WTC11 (cell line): ENCODE measurements at regions not wholly inside any gene's neighbourhood (a gene's known extent, or its start where the extent isn't known, plus 50 kb on each side); places are given as distances from the start of the nearest gene placed in this dataset.

Source experiments
- ATAC-seq: fragments of 200-7000 bp; cut with Tn5 transposase; 2 replicates; pipeline ENCODE4 v1.10.0; 2021; ENCODE audit warnings: mild to moderate bottlenecking, moderate library complexity
- CTCF ChIA-PET: fragments of 300-600 bp; sonication (Branson Sonifier 250); formaldehyde crosslinking; loops from one replicate; lab custom pipeline; 2021; ENCODE audit warnings: antibody characterized with exemption; lab: Charles Lee
- POLR2A ChIA-PET: fragments of 350-600 bp; sonication (Branson Sonifier 250); formaldehyde crosslinking; loops from one replicate; lab custom pipeline; 2021; ENCODE audit warnings: antibody characterized with exemption; lab: Charles Lee
- DNase-seq: peaks from one replicate; pipeline ENCODE4 v3.0.0; 2021; ENCODE audit warnings: low spot score
- H3K27ac Mint-ChIP-seq: 2 replicates; pipeline ENCODE4 v1.8.0; 2021; ENCODE audit warnings: mixed read lengths
- H3K27me3 Mint-ChIP-seq: 2 replicates; pipeline ENCODE4 v1.8.0; 2021; ENCODE audit warnings: low read depth, mild to moderate bottlenecking, moderate library complexity, mixed read lengths
- H3K36me3 Mint-ChIP-seq: 2 replicates; pipeline ENCODE4 v1.8.0; 2021; ENCODE audit warnings: mixed read lengths
- H3K4me1 Mint-ChIP-seq: 2 replicates; pipeline ENCODE4 v1.8.0; 2022; ENCODE audit warnings: mixed read lengths
- H3K4me3 Mint-ChIP-seq: 2 replicates; pipeline ENCODE4 v1.8.0; 2021; ENCODE audit warnings: mild to moderate bottlenecking, moderate library complexity, mixed read lengths
- H3K9me3 Mint-ChIP-seq: 2 replicates; pipeline ENCODE4 v1.8.0; 2021; ENCODE audit warnings: mixed read lengths
- ARID4B ChIP-seq: sonication (generic); formaldehyde crosslinking; IDR thresholded peaks from 2 replicates; pipeline ENCODE4 v1.8.0; 2023; ENCODE audit warnings: missing genetic modification reagents, mild to moderate bottlenecking, borderline replicate concordance
- ATF1 ChIP-seq: sonication (generic); formaldehyde crosslinking; IDR thresholded peaks from 2 replicates; pipeline ENCODE4 v1.8.1; 2023; ENCODE audit warnings: mild to moderate bottlenecking, moderate library complexity, missing genetic modification reagents
- CREM ChIP-seq: sonication (generic); formaldehyde crosslinking; IDR thresholded peaks from 2 replicates; pipeline ENCODE4 v1.8.1; 2022; ENCODE audit warnings: mild to moderate bottlenecking, missing genetic modification reagents, moderate library complexity
- CTCF ChIP-seq: fragments of 200-600 bp; IDR thresholded peaks from 2 replicates; pipeline ENCODE4 v1.8.0; 2022; ENCODE audit warnings: antibody characterized with exemption
- ELF4 ChIP-seq: sonication (generic); formaldehyde crosslinking; IDR thresholded peaks from 2 replicates; pipeline ENCODE4 v1.8.1; 2022; ENCODE audit warnings: low read depth, mild to moderate bottlenecking, moderate library complexity, missing genetic modification reagents
- GRHL2 ChIP-seq: fragments of 250-450 bp; sonication (Bioruptor Pico); IDR thresholded peaks from 2 replicates; pipeline ENCODE4 v1.8.0; 2022; ENCODE audit warnings: mild to moderate bottlenecking, moderate library complexity; ENCODE audit not compliant: insufficient replicate concordance, severe bottlenecking
- JAZF1 ChIP-seq: fragments of 250-450 bp; sonication (Bioruptor Pico); IDR thresholded peaks from 2 replicates; pipeline ENCODE4 v1.9.0; 2021; ENCODE audit warnings: moderate library complexity, mild to moderate bottlenecking, inconsistent platforms
- JUN ChIP-seq: sonication (generic); formaldehyde crosslinking; IDR thresholded peaks from 2 replicates; pipeline ENCODE4 v1.8.0; 2023; ENCODE audit warnings: mild to moderate bottlenecking, missing genetic modification reagents
- OVOL2 ChIP-seq: fragments of 250-450 bp; sonication (Bioruptor Pico); IDR thresholded peaks from 2 replicates; pipeline ENCODE4 v1.9.0; 2021; ENCODE audit warnings: mild to moderate bottlenecking, borderline replicate concordance
- SP1 ChIP-seq: sonication (generic); formaldehyde crosslinking; conservative IDR thresholded peaks from 2 replicates; pipeline ENCODE4 v1.8.1; 2022; ENCODE audit warnings: missing genetic modification reagents
- TP53 ChIP-seq: sonication (generic); formaldehyde crosslinking; IDR thresholded peaks from 2 replicates; pipeline ENCODE4 v1.8.1; 2023; ENCODE audit warnings: mild to moderate bottlenecking, missing genetic modification reagents
- ZMAT4 ChIP-seq: fragments of 250-450 bp; sonication (Bioruptor Pico); IDR thresholded peaks from 2 replicates; pipeline ENCODE4 v1.9.0; 2021; ENCODE audit warnings: mild to moderate bottlenecking
- ZNF396 ChIP-seq: fragments of 250-450 bp; sonication (Bioruptor Pico); IDR thresholded peaks from 2 replicates; pipeline ENCODE4 v1.8.0; 2021; ENCODE audit warnings: mild to moderate bottlenecking, moderate library complexity, borderline replicate concordance
- ZNF416 ChIP-seq: fragments of 250-450 bp; sonication (Bioruptor Pico); IDR thresholded peaks from 2 replicates; pipeline ENCODE4 v1.9.0; 2021; ENCODE audit warnings: mild to moderate bottlenecking, inconsistent platforms
- ZNF425 ChIP-seq: fragments of 250-450 bp; sonication (Bioruptor Pico); conservative IDR thresholded peaks from 2 replicates; pipeline ENCODE4 v1.9.0; 2021; ENCODE audit warnings: mild to moderate bottlenecking
- ZNF532 ChIP-seq: fragments of 250-450 bp; sonication (Bioruptor Pico); IDR thresholded peaks from 2 replicates; pipeline ENCODE4 v1.9.0; 2021; ENCODE audit warnings: mild to moderate bottlenecking, borderline replicate concordance
- ZNF671 ChIP-seq: fragments of 250-450 bp; sonication (Bioruptor Pico); IDR thresholded peaks from 2 replicates; pipeline ENCODE4 v1.8.0; 2021; ENCODE audit warnings: mild to moderate bottlenecking
- TF ChIP-seq, protein P1 (sequence below): sonication (generic); formaldehyde crosslinking; IDR thresholded peaks from 2 replicates; pipeline ENCODE4 v1.8.1; 2022; ENCODE audit warnings: mild to moderate bottlenecking, missing genetic modification reagents, moderate library complexity, borderline replicate concordance
- TF ChIP-seq, protein P2 (sequence below): sonication (generic); formaldehyde crosslinking; IDR thresholded peaks from 2 replicates; pipeline ENCODE4 v1.8.0; 2022; ENCODE audit warnings: mild to moderate bottlenecking, missing genetic modification reagents

- Mint-ChIP-seq H3K27me3 (no peaks in the 10 kb centered on the region), H3K4me3 (no peak overlapping the region)
- POLR2A ChIA-PET, result no interaction called here
- TF ChIP-seq, protein P1, sequence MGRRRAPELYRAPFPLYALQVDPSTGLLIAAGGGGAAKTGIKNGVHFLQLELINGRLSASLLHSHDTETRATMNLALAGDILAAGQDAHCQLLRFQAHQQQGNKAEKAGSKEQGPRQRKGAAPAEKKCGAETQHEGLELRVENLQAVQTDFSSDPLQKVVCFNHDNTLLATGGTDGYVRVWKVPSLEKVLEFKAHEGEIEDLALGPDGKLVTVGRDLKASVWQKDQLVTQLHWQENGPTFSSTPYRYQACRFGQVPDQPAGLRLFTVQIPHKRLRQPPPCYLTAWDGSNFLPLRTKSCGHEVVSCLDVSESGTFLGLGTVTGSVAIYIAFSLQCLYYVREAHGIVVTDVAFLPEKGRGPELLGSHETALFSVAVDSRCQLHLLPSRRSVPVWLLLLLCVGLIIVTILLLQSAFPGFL (CRISPR knock-in tag), result no peak
- no peak for TF ChIP-seq GRHL2 (CRISPR knock-in tag)
- no peak for TF ChIP-seq ZNF671 (CRISPR knock-in tag)
- no peak for TF ChIP-seq ELF4
- no peak for TF ChIP-seq ZNF425 (CRISPR knock-in tag)
- TF ChIP-seq CREM, result no peak
- no peak for TF ChIP-seq OVOL2 (CRISPR knock-in tag)
- no peak for TF ChIP-seq ZNF396
- TF ChIP-seq JAZF1 (CRISPR knock-in tag), result no peak
- no peak for TF ChIP-seq ARID4B (CRISPR knock-in tag)
- no peak for TF ChIP-seq ZNF416
- no peak for TF ChIP-seq JUN (CRISPR knock-in tag)
- TF ChIP-seq TP53 (CRISPR knock-in tag), result no peak
- TF ChIP-seq CTCF, result no peak
- no peak for TF ChIP-seq SP1 (CRISPR knock-in tag)
- TF ChIP-seq, protein P2, sequence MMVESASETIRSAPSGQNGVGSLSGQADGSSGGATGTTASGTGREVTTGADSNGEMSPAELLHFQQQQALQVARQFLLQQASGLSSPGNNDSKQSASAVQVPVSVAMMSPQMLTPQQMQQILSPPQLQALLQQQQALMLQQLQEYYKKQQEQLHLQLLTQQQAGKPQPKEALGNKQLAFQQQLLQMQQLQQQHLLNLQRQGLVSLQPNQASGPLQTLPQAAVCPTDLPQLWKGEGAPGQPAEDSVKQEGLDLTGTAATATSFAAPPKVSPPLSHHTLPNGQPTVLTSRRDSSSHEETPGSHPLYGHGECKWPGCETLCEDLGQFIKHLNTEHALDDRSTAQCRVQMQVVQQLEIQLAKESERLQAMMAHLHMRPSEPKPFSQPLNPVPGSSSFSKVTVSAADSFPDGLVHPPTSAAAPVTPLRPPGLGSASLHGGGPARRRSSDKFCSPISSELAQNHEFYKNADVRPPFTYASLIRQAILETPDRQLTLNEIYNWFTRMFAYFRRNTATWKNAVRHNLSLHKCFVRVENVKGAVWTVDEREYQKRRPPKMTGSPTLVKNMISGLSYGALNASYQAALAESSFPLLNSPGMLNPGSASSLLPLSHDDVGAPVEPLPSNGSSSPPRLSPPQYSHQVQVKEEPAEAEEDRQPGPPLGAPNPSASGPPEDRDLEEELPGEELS (CRISPR knock-in tag), result no peak
- no peak for TF ChIP-seq ZMAT4 (CRISPR knock-in tag)
- TF ChIP-seq ATF1 (CRISPR knock-in tag), result no peak
- TF ChIP-seq ZNF532 (CRISPR knock-in tag), result no peak
- TF ChIP-seq, all 79 proteins: peak for 0
- H3K36me3 Mint-ChIP-seq, result peaks cover 27% of the 10 kb centered on the region
- no peak for ATAC-seq
- CTCF ChIA-PET, result no interaction called here
- no peak for DNase-seq
- no peak overlapping the region for H3K27ac Mint-ChIP-seq
- peaks cover 39% of the 10 kb centered on the region for H3K9me3 Mint-ChIP-seq
- no peaks in the 10 kb centered on the region for H3K4me1 Mint-ChIP-seq
Observed at GRCh38 chr6:62530985-62531384, 245.0 kb upstream of the KHDRBS2 start.
